Osteoblast (primary cell): ENCODE measurements at regions not wholly inside any gene's neighbourhood (a gene's known extent, or its start where the extent isn't known, plus 50 kb on each side); places are given as distances from the start of the nearest gene placed in this dataset.

Experiments used
- DNase-seq: peaks from one replicate; pipeline ENCODE4 v3.0.0; 2011; ENCODE audit warnings: low spot score, mixed read lengths; ENCODE audit not compliant: insufficient read length; ENCODE audit errors: missing footprints
- H2AFZ ChIP-seq: 2 replicates; pipeline ENCODE4 v1.6.0; 2011; ENCODE audit warnings: mild to moderate bottlenecking, low read length
- H3K27ac ChIP-seq: 2 replicates; pipeline ENCODE4 v1.5.1; 2011; ENCODE audit warnings: mild to moderate bottlenecking, low read depth, low read length, moderate library complexity
- H3K27me3 ChIP-seq: 2 replicates; pipeline ENCODE4 v1.6.0; 2012; ENCODE audit warnings: mild to moderate bottlenecking, control low read depth, inconsistent platforms, low read length, moderate library complexity; ENCODE audit not compliant: insufficient read depth
- H3K36me3 ChIP-seq: 2 replicates; pipeline ENCODE4 v1.5.1; 2011; ENCODE audit warnings: mild to moderate bottlenecking, low read length, control low read depth, moderate library complexity; ENCODE audit not compliant: insufficient read depth
- H3K4me1 ChIP-seq: 2 replicates; pipeline ENCODE4 v1.5.1; 2011; ENCODE audit warnings: mild to moderate bottlenecking, low read length, control low read depth, moderate library complexity; ENCODE audit not compliant: insufficient read depth
- H3K4me2 ChIP-seq: 2 replicates; pipeline ENCODE4 v1.6.0; 2011; ENCODE audit warnings: mild to moderate bottlenecking, low read length; ENCODE audit not compliant: insufficient read depth
- H3K4me3 ChIP-seq: fragments of 200-600 bp; sonication (generic); 3 replicates; pipeline ENCODE4 v1.5.1; 2012; ENCODE audit warnings: mild to moderate bottlenecking, low read length, inconsistent platforms; ENCODE audit not compliant: insufficient read depth
- H3K79me2 ChIP-seq: 2 replicates; pipeline ENCODE4 v1.6.0; 2012; ENCODE audit warnings: mild to moderate bottlenecking, low read length, control low read depth, inconsistent platforms; ENCODE audit not compliant: insufficient read depth
- H3K9me3 ChIP-seq: 2 replicates; pipeline ENCODE4 v1.5.1; 2011; ENCODE audit warnings: low read depth, low read length, control low read depth
- H4K20me1 ChIP-seq: 2 replicates; pipeline ENCODE4 v1.6.0; 2012; ENCODE audit warnings: mild to moderate bottlenecking, low read length, control low read depth; ENCODE audit not compliant: insufficient read depth
- CTCF ChIP-seq: IDR thresholded peaks from 2 replicates; pipeline ENCODE4 v1.5.1; 2011; ENCODE audit warnings: mild to moderate bottlenecking, low read depth, low read length, moderate library complexity; ENCODE audit errors: extremely low read depth

- H4K20me1 ChIP-seq = no peaks in the 10 kb centered on the region
Measured at GRCh38 chr5:58012801-58013315, 447.0 kb downstream of the PLK2 start.

GRCh38 chr5:58012102-58012501 is 447.8 kb downstream of the PLK2 start:
- DNase-seq = no peak
- H3K27me3 ChIP-seq = no peaks in the 10 kb centered on the region
- TF ChIP-seq CTCF = no peak

More at GRCh38 chr5:58012801-58013315, 447.0 kb downstream of the PLK2 start:
- Histone ChIP-seq H3K27me3 (no peaks in the 10 kb centered on the region), H3K36me3 (no peaks in the 10 kb centered on the region), H3K4me3 (no peak overlapping the region), H3K79me2 (no peaks in the 10 kb centered on the region), H3K27ac (no peak overlapping the region), H2AFZ (no peak overlapping the region), H3K4me2 (no peak overlapping the region), H3K4me1 (no peaks in the 10 kb centered on the region), H3K9me3 (no peaks in the 10 kb centered on the region)
- no peak for TF ChIP-seq CTCF
- no peak for DNase-seq

GRCh38 chr5:58011301-58011700 is 448.6 kb downstream of the PLK2 start:
- H3K4me1 ChIP-seq = no peaks in the 10 kb centered on the region
- DNase-seq = no peak
- H3K9me3 ChIP-seq = no peaks in the 10 kb centered on the region
- no peaks in the 10 kb centered on the region for H4K20me1 ChIP-seq
- no peak overlapping the region for H3K4me2 ChIP-seq
- no peaks in the 10 kb centered on the region for H3K36me3 ChIP-seq
- H3K27me3 ChIP-seq = no peaks in the 10 kb centered on the region
- H3K27ac ChIP-seq = no peak overlapping the region
- no peak overlapping the region for H2AFZ ChIP-seq
- no peak for TF ChIP-seq CTCF
- H3K79me2 ChIP-seq = no peaks in the 10 kb centered on the region
- no peak overlapping the region for H3K4me3 ChIP-seq

More at GRCh38 chr5:58012102-58012501, 447.8 kb downstream of the PLK2 start:
- Histone ChIP-seq H3K9me3 (no peaks in the 10 kb centered on the region), H3K4me1 (no peaks in the 10 kb centered on the region), H3K4me2 (no peak overlapping the region), H3K4me3 (no peak overlapping the region), H4K20me1 (no peaks in the 10 kb centered on the region), H3K27ac (no peak overlapping the region), H2AFZ (no peak overlapping the region), H3K36me3 (no peaks in the 10 kb centered on the region), H3K79me2 (no peaks in the 10 kb centered on the region)

DNA sequence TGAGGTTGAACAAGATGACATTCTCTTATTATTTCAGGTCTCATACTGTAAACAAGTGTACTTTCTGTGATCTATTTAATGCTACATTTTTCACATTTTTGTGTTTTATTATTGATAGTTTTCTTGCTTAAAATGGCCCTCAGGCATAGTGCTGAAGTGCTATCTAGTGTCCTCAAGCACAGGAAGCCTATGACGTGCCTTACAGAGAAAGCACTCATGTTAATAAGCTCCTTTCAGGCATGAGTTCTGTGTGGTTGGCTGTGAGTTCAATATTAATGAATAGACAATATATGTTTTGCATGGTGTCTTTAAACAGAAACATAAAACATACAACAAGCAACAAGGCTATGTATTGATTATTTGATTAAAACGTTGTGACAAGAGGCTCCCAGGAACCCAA is 450.1 kb downstream of the PLK2 start:
- H3K27ac ChIP-seq = no peak overlapping the region
- H2AFZ ChIP-seq = no peak overlapping the region
- DNase-seq = no peak
- H3K4me3 ChIP-seq = no peak overlapping the region
- H3K4me1 ChIP-seq = no peaks in the 10 kb centered on the region
- H3K9me3 ChIP-seq = no peaks in the 10 kb centered on the region
- no peak for TF ChIP-seq CTCF
- H3K27me3 ChIP-seq = no peaks in the 10 kb centered on the region
- no peak overlapping the region for H3K4me2 ChIP-seq
- no peaks in the 10 kb centered on the region for H4K20me1 ChIP-seq
- H3K36me3 ChIP-seq = no peaks in the 10 kb centered on the region
- no peaks in the 10 kb centered on the region for H3K79me2 ChIP-seq
